ENCODE measurements at regions not wholly inside any gene's neighbourhood (a gene's known extent, or its start where the extent isn't known, plus 50 kb on each side); places are given as distances from the start of the nearest gene placed in this dataset.
"Not testable (repeated sequence)": the region's sequence is repeated elsewhere in the genome, so short reads cannot be mapped to it uniquely, and the experiment has no call there.

DNA sequence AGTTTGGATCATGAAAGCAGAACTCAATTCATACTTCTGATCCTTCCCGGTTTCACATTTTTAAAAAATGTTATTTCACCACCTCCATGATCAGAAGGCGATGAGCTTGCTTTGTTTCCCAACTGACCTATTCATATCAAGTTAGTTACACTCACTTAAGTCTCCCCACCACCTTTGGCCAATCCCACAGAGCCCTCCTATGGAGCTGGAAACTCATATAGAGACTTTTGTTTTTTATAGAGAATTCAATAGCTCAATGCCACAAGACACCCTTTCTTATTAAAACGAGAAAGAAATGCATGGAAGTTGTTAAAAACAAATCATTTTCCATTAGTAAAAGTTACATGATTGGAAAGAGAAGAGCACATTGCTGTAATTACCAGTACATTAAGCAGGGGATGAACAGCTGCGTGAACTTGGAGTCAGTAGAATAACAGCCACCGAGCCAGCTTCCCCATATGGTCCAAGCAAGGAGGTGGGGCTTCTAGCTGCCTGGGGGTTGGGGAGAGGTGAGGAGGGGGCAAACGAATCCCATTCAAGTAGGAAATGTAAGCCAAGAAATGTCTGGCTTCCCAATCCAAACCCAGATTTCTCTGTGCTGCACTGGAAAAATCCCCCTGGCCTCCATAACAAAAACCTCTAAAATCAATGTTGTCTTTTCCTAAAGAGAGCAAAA lies 614.5 kb downstream of the IRS1 start:
- DNase-seq: no peak

DNA sequence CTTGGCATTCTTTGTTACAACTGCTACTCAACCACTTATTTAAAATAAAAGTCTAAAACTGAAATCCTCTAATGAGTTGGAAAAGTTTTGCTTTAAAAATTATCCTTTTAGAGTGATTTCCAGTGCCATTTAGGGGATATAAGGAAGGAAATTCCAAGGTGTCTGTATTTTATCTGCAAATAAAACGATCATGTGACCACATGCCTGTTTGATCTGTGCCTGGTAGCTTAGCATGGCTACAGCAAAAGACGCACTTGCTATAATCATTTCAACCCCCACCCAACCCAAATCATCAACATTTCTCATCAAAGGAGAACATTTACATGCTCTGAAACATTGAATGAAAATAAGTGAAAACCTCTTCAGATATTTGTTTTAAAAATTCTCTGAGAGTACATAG lies 615.1 kb downstream of the IRS1 start:
- no peak for DNase-seq

DNA sequence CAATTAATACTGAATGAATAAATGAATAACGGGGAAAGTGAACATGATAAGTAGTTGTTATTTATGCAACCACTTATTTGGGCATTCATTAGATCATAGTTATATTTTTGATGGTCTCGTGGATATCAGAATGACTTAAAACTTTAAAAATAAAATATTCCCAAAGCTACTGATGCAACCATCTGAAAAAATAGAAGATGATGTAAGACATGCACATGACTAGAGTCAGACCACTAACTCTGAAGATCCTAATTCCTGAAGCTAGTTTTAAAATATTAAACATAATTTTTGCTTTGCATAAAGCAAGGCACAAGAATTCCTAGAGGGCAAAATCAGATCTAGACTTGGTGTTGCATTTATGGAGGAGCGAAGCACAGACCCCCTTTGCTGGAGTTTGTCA lies 616.1 kb downstream of the IRS1 start:
- DNase-seq: no peak

DNA sequence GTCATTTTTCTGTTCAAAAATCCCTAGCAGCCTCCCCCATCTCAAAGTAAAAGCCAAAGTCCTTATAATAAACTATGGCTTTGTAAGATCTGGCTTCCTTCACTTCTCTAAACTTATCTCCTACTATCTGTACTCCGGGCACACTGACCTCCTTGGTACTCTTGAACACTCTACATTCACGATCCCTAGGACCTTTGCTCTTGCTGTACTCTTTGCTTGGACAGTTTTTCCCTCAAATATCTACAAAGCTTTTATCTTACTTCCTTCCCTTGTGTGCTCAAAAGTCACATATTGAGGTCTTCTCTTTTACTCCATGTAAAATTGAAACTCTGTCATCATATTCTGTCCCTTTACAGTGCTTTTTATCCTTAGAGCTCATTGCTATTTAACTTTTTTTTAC lies 616.6 kb downstream of the IRS1 start:
- DNase-seq: no peak

DNA sequence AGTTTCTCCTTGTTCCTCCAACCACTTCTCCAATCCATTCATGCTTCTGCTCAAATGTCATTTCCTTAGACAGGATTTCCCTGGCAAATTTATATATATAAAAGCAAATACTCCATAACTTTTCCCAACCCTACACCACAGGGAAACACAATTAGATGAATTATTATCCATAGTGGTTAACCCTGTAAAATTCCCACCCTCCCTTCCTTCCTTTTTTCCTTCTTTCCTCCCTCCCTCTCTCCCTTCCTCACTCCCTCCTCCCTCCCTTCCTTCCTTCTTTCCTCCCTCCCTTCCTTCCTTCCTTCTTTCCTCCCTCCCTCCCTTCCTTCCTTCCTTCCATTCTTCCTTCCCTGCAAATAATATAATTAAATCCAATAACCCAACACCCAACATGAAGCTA lies 617.7 kb downstream of the IRS1 start:
- no peak for DNase-seq

DNA sequence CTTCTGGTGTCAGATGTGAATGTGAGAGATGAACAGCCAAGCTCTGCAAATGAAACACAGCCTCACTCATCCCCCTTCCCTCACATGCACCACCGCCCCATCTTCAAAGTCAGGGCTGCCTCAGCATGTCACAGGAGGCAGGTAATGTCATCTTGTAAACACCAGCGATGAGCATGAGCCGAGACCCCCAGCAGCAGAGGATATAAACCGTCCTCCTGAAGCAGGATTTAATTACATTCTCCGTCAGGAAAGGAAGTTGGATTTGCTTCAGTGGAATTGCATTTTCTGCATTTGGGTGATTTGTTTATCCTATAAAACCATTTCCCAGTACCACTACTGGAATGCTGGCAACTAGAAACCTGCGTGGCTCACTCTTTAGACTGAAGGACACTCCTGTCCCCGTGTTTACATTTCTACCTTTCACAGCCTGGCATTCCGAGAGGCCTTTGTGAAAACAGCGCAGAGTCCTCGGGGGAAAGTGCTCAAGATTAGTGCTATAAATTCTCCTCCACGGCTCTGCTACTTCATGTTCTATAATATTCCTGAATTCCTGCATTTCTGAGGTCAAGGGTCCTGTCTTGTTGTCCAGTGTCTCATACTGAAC lies 619.2 kb downstream of the IRS1 start:
- DNase-seq: no peak

DNA sequence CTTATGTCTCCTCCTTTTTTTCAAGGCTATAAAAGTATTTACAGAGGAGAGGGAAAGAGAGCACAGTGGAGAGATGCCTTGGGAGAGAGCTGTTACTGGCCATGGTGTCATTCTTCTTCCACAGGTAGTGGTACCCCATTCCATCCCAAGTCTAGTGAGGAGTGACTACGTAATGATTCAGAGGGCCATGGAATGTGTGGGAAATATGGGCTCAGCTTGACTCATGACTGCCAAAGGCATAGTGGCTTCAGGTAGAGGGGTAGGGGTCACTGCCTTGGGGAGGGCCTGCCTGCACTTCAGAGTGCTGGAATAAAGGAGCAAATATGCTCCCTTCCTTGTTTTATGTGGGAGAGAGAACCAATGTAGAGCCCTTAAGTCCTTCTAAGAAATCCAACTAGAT lies 620.6 kb downstream of the IRS1 start:
- DNase-seq: no peak

DNA sequence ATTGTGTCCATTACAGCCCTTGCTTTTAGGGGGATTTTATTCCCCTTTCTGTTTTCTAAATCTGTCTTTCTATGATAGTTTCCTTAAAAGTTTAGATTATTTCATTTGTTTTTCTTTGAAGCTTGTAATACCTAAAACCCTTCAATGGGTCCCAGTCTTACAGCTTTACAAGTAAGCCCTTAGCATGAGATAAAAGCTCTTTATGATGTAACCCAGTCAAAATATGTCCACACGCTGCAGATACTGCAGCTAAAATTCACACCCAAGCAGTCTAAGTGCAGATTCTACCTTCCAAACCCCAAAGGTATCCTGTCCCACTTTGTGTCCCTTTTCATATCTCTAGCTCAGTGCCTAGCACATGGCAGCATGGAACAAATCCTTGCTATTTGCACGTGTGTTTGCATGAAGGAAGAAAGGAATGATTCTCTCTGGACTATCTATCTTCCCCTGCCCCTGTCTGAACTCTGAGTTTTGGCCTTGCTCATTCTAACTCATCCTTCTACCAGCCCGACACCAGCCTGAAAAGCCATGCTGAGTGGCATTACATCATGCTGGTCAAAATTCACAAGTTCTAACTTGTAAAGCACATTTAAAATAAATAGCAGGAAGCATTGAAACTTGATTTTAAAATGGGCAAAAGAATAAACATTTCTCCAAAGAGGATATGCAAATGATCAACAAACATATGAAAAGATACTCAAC lies 623.2 kb downstream of the IRS1 start:
- DNase-seq: no peak

DNA sequence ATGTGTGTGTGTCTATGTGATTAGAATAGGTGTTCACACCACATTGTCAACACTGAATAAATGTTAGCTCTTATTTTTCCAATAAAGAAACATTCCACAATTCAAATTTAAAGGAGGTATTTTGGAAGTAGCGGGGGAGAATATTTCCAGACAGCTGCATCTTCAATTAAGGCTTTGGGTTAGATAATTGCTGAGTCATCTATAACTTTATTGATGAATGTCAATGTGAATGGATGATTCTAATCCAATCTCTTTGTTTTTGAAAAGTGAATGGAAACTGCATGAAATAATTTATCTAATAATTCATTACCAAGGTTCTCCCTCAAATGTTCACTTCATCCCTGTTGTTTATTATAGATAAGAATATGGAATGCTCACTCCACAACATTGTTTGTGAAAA lies 625.2 kb downstream of the IRS1 start:
- no peak for DNase-seq

DNA sequence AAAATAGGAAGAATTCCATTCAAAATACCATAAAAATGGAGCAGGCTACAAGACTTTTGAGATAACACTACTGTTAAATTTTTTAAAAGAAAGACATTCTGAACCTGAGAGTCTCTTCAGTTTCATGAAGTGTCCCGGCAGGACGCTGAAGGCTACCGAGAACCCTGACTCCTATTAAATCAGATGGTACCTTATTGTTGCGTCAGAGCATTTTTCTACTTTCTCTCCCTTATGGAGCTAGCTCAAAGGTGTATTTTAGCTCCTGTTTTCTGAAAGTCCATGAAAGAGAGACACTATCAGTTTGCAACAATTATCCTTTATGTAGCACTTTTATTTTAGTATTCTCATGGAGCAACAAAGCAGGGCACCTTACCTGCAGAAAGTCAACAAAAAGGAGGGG lies 626.7 kb downstream of the IRS1 start:
- no peak for DNase-seq

DNA sequence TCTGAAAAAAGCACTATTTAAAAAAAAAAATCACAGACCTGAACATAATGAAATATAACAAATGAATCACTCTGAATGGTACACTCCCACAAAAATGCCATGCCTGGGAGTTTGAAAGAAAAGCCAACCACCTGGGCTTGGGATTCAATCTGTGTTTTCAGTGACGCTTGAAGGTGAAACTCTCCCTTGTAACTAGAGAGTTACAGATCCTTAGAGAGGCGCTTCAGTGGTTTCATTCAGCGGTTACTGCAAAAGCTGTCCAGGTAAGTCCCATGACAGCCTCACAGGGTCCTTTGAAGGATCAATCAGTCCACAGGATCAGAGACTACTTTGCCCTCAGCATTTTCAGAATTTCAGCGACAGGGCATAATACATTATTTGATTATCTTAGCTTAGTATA lies 627.3 kb downstream of the IRS1 start:
- no peak for DNase-seq

DNA sequence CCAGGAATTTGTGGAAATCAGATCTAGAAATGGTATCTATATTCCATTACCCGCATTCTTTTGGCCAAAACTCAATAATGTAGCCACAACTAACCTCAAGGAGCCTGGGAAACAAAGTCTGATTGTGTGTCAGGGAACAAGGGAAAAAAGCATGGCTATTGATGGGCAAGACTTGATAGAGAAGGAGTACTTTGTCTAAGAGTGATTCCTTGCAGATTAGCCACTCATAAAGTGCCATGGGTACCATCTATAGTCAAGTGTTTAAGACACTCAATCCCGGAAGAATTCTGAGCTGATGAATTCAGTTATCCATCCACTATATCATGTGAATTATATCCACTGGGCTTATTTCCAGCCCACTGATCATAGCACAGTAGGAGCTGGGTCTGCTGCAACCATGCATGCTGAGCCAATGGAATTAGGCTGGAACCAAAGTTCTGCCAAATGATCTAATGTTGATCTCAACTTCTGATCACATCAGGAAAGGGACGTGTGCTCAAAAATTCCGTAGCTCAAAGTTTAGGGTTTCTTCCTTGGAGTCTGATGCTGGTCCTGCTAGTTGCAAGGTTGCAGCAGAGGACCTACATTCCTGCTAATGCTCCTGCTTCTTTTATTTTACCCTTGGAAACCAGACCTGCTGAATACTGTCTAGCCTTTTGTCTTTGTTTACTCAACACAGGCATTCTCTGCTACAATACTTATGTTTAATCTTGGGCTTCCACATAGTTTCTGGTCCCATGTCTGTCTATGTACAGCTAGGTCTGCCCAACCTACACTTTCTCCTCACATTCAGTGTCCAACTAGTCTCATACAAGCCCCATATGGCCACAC lies 629.7 kb downstream of the IRS1 start:
- DNase-seq: no peak

DNA sequence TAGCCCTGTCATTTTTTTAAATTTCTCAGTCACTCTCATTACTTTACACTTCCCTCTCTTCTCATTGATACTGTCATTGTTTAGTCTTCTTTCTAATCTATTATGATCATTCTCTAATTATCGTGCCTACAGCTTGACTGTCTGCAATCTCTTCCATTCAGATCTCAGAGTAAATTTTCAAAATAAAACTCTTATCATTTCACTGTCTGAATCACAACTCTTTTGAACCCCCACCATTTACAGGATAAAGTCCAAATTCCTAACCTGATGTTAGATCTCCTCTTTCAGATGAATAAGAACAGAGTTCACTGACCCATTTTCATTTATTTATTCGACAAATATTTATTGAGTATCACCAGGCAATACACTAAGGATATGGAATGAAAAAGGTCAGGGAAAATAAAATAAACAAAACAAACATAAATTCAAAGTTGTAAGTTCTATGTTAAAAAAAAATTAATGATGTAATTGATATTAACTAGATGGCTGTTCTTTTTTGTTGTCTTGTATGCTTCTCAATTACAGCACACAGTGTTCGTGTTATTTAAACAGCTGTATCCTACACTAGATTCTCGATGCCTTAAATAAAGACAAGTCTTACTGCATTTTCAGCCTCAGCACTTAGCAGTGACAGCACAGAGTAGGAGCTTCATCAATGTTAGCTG lies 631.0 kb downstream of the IRS1 start:
- DNase-seq: no peak

DNA sequence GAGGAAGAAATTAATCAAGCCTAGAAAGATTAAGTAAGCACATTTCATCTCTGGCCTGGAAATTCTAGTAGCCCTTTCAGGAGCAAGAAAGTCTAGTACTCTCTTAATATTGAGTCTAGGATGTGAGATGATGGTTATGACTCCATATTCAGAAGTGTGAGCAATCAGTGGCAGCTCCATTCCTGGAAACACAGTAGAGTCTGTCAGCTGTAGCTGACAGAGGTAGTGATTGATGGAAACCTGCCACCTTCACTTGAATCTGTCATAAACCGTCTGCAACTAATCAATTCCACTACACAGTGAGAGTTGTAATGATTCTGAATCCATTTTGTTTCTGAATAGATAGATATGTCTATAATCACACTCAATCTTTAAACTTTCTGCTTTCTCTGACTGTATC lies 635.1 kb downstream of the IRS1 start:
- no peak for DNase-seq

DNA sequence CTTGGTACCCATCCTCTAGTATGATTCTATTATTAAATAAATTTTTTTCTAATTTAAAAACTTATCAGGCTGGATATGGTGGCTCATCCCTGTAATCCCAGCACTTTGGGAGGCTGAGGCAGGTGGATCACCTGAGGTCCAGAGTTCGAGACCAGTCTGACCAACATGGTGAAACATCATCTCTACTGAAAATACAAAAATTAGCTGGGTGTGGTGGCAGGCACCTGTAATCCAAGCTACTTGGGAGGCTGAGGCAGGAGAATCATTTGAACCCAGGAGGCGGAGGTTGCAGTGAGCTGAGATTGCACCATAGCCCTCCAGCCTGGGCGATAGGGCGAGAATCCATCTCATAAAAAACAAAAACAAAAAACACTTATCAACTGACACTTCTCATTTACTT lies 639.0 kb downstream of the IRS1 start:
- not testable (repeated sequence) for DNase-seq

DNA sequence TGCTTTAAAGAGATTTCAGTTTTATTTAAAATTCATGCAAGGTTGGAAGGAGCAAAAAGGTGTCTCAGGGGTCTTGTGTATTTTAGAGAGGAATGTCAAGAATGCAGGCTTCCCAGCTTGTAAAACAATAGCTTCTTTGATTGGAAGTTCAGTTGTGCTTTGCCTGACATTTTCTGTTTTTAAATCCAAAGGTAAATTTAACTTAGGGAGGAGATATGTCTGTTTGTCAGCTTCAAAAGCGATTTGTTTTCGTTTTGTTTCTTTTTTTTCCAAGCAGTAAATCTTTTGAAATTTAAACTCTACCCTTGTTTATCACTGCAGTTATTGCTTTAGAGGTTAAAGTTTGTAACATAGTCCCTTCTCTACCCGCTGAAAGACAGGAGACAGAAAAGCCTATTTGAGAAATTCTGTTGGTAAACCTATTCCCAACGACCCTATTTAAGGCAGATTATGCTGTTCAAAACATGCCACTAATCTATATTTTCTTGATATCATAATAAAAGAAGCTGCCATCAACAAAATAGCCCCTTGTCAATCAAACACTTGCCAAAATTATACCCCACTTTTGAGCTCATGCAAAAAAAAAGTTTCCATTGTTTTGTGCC lies 639.6 kb downstream of the IRS1 start:
- no peak for DNase-seq

DNA sequence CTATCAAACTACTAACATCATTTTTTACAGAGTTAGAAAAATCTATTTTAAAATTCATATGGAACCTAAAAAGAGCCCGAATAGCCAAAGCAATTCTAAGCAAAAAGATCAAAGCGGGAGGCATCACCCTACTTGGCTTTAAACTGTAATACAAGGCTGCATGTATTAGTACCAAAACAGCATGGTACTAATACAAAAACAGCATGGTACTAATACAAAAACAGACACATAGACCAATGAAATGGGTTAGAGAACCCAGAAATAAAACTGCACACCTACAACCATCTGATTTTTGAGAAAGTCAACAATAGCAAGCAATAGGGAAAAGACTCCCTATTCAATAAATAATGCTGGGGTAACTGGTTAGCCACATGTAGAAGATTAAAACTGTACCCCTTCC lies 640.7 kb downstream of the IRS1 start:
- no peak for DNase-seq

DNA sequence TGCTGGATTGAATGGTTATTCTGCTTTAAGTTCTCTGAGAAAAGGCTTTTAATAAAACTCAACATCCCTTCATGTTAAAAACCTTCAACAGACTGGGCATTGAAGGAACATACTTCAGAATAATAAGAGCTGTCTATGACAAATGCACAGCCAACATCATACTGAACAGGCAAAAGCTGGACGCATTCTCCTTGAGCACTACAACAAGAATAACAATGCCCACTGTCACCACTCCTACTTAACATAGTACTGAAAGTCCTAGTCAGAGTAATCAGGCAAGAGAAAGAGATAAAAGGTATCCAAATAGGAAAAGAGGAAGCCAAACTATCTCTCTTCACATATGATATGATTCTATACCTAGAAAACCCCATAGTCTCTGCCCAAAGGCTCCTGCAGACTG lies 641.4 kb downstream of the IRS1 start:
- no peak for DNase-seq

DNA sequence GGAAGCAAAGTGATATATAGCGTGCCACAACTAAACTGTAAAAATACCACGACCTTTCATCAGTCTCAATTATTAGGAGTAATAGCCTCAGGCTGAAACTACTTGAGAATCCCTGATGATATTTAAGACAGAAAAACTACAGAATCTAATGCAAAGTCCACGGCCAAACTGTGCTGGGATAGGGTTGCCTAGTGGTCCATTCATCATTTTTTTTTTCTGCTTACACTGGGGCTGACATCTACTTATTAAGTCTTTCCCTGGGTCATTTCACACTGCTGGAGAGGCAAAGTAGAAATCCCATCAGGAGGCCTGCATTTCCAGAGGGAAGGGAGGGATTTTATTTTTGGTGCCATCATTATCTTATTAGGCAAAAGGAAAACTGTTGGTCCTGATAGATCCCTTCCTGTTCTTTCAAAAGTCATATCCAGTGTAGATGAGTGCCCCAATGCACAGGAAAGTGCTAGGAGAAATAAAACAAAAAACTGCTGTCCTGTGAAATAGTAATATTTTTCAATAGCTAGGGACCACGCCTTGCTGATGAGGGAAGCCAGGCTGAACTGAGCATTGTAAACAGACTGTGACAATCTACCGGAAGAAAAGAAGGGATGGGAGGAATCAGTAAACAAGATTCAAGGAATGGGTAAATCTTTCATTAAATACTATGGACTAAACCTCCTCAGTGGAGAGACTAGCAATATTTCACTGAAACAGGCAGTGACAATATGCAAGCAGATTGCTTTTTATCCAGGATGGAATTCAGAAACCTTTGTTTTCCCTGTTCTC lies 644.3 kb downstream of the IRS1 start:
- DNase-seq: no peak

DNA sequence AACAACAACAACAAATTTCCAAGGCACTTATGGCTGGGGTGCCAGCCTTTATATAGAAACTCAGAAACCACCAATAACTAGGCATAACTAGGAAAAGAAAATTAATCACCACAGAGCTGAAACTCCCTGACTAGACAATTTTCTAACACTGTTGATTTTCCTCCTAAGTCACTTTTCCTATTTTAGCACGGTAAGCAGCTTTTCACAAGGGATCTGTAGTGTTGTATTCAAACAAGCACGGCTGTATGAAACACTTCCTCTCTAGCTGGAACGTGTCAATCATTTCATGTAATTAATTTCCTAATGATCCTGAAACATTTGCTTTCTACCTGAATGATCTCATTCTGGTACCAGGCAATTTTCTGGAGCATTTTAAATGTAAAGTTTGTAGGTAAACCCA lies 645.0 kb downstream of the IRS1 start:
- DNase-seq: no peak

DNA sequence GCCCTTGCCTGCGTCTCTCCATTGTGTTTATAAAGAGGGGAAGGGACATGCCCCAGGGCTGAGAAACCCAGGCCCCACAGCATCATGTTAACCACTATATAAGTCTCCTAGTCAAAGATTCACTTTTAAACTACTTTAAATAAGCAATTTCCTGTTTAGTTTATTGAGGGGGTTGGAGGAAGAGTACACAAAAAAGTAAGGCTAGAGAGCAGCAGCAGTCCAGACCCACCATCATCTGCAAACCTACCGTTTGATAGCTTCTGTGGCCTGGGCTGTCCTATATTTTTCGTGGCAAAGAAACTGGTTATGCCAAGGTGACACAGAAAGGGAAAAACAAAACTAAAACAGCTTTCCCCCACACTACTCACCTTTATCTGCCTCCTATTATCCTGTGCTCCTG lies 646.1 kb downstream of the IRS1 start:
- no peak for DNase-seq

DNA sequence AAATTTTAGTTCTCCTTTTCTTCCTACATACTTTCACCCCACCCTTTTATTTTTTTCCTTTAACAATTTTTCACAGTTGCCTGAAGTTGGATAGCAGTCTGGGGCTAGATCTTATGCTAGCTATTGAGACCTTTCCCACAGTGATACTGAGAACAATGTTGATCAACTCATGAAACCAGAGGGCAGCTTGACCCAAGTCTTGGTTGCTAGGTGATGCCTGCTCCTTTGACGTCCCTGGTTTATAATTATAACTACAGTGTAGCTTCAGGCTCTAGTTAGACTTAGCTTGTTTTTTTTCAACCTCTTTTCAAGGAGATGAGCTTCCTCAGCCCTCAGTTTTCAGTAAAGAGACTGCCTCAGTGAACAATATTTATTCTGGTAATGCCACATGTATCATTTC lies 648.5 kb downstream of the IRS1 start:
- no peak for DNase-seq
